ENCODE measurements at regions not wholly inside any gene's neighbourhood (a gene's known extent, or its start where the extent isn't known, plus 50 kb on each side); places are given as distances from the start of the nearest gene placed in this dataset.
"Not testable (repeated sequence)": the region's sequence is repeated elsewhere in the genome, so short reads cannot be mapped to it uniquely, and the experiment has no call there.

- peak overlapping the region in 9 of 10 donors; percentile 6 to 66 (median 42) for H3K4me3 ChIP-seq
- not testable (repeated sequence) for H3K9me3 ChIP-seq, H3K36me3 ChIP-seq
- peaks cover 0 to 39% (median 25%) of the 10 kb centered on the region in 7 donors for H3K27me3 ChIP-seq
- DNase-seq (peak; percentile 77 to 83), ATAC-seq (peak; percentile 72 to 87 (median 80))
- H3K27ac ChIP-seq = peak overlapping the region in 9 of 10 donors; percentile 43 to 78 (median 49)
- 3 to 4% methylated on average over 38 of the region's 38 CpGs for WGBS, 2 donors
- peak; percentile 88 to 96 (median 94) for TF ChIP-seq CTCF (IDR thresholded peaks at IDR 0.05)
- H3K4me1 ChIP-seq = peaks cover 31 to 71% (median 53%) of the 10 kb centered on the region in 9 donors
- intact Hi-C loops (cut with DNase I) = loop anchor here in 2 of 10 donors (2.0 to 10.0 kb wide), 2 partner anchors 62 to 70 kb away; no protein-coding TSS in a partner anchor
Measured at GRCh38 chr17:64776720-64777414, 114.8 kb upstream of the SMURF2 start.

GRCh38 chr17:64775701-64776570 lies 113.8 kb upstream of the SMURF2 start:
- DNase-seq (no peak), ATAC-seq (peak in 1 of 8 donors; percentile 1)
- TF ChIP-seq CTCF (IDR thresholded peaks at IDR 0.05) = no peak
- Histone ChIP-seq H3K36me3 (peaks cover 0 to 6% (median 0%) of the 10 kb centered on the region in 9 donors), H3K27me3 (peaks cover 0 to 31% (median 21%) of the 10 kb centered on the region in 7 donors), H3K4me1 (peaks cover 28 to 63% (median 45%) of the 10 kb centered on the region in 9 donors), H3K4me3 (peak overlapping the region in 1 of 10 donors; percentile 47), H3K27ac (peak overlapping the region in 8 of 10 donors; percentile 10 to 78 (median 50)), H3K9me3 (peaks cover 0 to 4% (median 0%) of the 10 kb centered on the region in 11 donors)
- intact Hi-C loops (cut with DNase I) = loop anchor here in 2 of 10 donors (2.0 to 10.0 kb wide), 2 partner anchors 61 to 69 kb away; no protein-coding TSS in a partner anchor
- WGBS, 2 donors = 71 to 76% methylated on average over 13 to 14 of the region's 15 CpGs

GRCh38 chr17:64774888-64775540 lies 112.9 kb upstream of the SMURF2 start:
- DNase-seq = no peak
- Histone ChIP-seq H3K27me3 (peaks cover 0 to 22% (median 14%) of the 10 kb centered on the region in 7 donors), H3K36me3 (peaks cover 0 to 15% (median 0%) of the 10 kb centered on the region in 9 donors), H3K4me1 (peaks cover 21 to 54% (median 36%) of the 10 kb centered on the region in 9 donors), H3K27ac (no peak overlapping the region), H3K9me3 (peaks cover 0 to 4% (median 0%) of the 10 kb centered on the region in 11 donors), H3K4me3 (no peak overlapping the region)
- no peak for TF ChIP-seq CTCF (IDR thresholded peaks at IDR 0.05)
- no peak for ATAC-seq
- intact Hi-C loops (cut with DNase I) = loop anchor here in 1 of 10 donors (10.0 kb wide), 1 partner anchor 60 kb away; no protein-coding TSS in a partner anchor
- 89 to 90% methylated on average over 10 of the region's 10 CpGs for WGBS, 2 donors
